GM18870 (cell line): ENCODE measurements at regions not wholly inside any gene's neighbourhood (a gene's known extent, or its start where the extent isn't known, plus 50 kb on each side); places are given as distances from the start of the nearest gene placed in this dataset.
"Not testable (repeated sequence)": the region's sequence is repeated elsewhere in the genome, so short reads cannot be mapped to it uniquely, and the experiment has no call there.

Experiments used
- ATAC-seq: cut with Tn5 transposase; IDR thresholded peaks from one replicate; pipeline ENCODE4 v1.9.1; 2021; ENCODE audit warnings: moderate library complexity; ENCODE audit not compliant: unreplicated experiment

DNA sequence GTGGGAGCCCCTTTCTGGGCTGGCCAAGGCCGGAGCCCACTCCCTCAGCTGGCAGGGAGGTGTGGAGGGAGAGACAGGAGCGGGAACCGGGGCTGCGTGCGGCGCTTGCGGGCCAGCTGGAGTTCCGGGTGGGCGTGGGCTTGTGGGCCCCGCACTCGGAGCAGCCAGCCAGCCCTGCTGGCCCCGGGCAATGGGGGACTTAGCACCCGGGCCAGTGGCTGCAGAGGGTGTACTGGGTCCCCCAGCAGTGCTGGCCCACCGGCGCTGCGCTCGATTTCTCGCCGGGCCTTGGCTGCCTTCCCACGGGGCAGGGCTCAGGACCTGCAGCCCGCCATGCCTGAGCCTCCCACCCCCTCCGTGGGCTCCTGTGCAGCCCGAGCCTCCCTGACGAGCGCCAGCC lies 1082.5 kb downstream of the PCDH17 start:
- not testable (repeated sequence) for ATAC-seq

GRCh38 chr13:58721273-58721672 lies 1089.7 kb downstream of the PCDH17 start:
- no peak for ATAC-seq

- no peak for ATAC-seq
These were observed 1096.6 kb downstream of the PCDH17 start for GRCh38 chr13:58728126-58728525.

GRCh38 chr13:58729361-58729760 lies 1097.8 kb downstream of the PCDH17 start:
- ATAC-seq: no peak

DNA sequence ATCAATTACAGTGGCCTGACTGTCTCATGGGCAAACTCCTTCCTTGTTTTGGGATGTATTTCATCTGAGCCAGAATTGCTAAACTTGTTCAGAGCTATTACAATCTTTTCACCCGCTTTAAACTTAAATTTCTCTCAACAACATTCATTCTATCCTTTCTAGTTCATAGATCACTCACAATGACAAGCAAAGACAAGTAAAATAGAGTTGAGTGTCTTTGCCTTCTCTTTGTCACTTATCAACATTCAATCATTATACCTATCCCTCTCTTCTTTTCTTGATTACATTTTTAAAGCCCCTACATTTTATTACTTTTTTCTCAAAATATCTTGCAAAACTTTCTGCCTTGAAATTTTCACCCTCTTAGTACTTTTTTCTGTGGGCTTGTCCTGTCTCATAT lies 1113.1 kb downstream of the PCDH17 start:
- ATAC-seq: no peak

GRCh38 chr13:58767566-58767965 lies 1136.0 kb downstream of the PCDH17 start:
- ATAC-seq: no peak

GRCh38 chr13:58773280-58773859 lies 1141.8 kb downstream of the PCDH17 start:
- ATAC-seq: no peak

- no peak for ATAC-seq
These were observed 1151.2 kb downstream of the PCDH17 start for GRCh38 chr13:58782736-58783135.

- ATAC-seq: no peak
These were observed 1161.3 kb downstream of the PCDH17 start for GRCh38 chr13:58792854-58793253.

- no peak for ATAC-seq
These were observed 1164.2 kb downstream of the PCDH17 start for GRCh38 chr13:58795715-58796114.

- no peak for ATAC-seq
These were observed 1173.3 kb downstream of the PCDH17 start for GRCh38 chr13:58804832-58805231.

DNA sequence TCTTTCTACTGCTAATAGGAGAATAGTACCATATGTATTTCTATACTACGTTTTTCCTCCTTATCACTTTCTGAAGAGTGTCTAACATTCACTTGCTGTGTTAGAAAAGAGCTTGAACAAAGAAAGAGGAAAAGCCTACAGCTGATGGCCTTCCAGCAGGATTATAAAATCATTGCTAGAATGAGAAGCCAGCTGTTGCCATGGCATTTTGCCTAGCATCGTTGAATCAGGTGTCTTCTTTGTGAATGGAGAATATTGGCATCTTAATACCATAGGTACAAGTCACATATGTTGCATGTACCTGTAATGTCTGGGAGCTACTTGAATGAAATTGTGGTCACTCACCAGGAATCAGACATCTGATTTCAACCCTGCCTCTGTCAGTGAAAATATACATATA lies 1174.9 kb downstream of the PCDH17 start:
- ATAC-seq: no peak

- no peak for ATAC-seq
These were observed 1192.2 kb downstream of the PCDH17 start for GRCh38 chr13:58823701-58824100.

- ATAC-seq: no peak
These were observed 1196.4 kb downstream of the PCDH17 start for GRCh38 chr13:58827904-58828303.

- ATAC-seq: no peak
These were observed 1199.3 kb downstream of the PCDH17 start for GRCh38 chr13:58830841-58831240.

GRCh38 chr13:58838615-58839014 lies 1207.1 kb downstream of the PCDH17 start:
- ATAC-seq: no peak

DNA sequence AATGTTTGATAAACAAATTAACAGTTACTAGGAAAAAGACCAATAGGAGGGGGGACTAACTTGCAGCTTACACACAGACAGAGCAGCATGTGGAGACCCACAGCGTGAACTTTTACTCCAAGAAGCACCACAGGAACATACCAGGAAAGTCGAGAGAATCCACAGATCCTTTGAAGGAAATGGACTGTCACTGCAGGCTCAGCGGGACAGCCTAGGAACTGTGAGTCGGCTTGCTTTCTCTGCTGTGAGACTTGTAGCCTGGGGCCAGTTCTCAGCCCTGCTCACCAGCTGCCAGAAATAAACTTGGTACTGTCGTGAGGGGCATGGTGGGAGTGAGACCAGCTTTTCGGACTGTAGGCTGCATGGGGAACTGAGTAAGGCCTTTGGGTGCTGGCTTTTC lies 1211.5 kb downstream of the PCDH17 start:
- ATAC-seq: no peak

GRCh38 chr13:58843567-58843966 lies 1212.0 kb downstream of the PCDH17 start:
- ATAC-seq: no peak

DNA sequence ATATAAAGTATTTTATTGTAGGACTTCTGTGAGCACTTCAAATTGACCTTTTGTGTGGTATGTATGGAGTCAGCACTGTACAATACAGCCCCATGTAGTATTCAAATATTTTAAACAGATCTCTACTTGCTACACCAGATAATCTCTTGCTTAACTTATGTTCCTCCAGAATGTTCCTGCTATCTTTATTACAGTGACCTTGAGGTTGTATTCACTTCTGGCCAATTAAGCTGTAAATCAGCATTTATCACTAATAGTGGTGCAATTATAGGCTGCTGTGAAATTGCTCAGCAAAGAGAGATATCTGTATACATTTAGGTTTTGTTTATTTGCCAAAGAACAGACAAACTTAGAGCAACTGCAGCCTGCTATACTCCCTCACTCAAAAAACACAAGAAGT lies 1218.6 kb downstream of the PCDH17 start:
- ATAC-seq: no peak

GRCh38 chr13:58852076-58852475 lies 1220.5 kb downstream of the PCDH17 start:
- ATAC-seq: no peak

GRCh38 chr13:58855283-58855682 lies 1223.7 kb downstream of the PCDH17 start:
- ATAC-seq: no peak

- no peak for ATAC-seq
These were observed 1227.4 kb downstream of the PCDH17 start for GRCh38 chr13:58858870-58859371.

- ATAC-seq: no peak
These were observed 1233.7 kb downstream of the PCDH17 start for GRCh38 chr13:58865286-58865685.
